Thoracic aorta (tissue), 2 donors: ENCODE measurements at regions not wholly inside any gene's neighbourhood (a gene's known extent, or its start where the extent isn't known, plus 50 kb on each side); places are given as distances from the start of the nearest gene placed in this dataset.

Source experiments
- ATAC-seq: fragments of 150-250 bp; one replicate; pipeline ENCODE4 v1.8.0; 2017; ENCODE audit warnings: low read depth; ENCODE audit not compliant: insufficient number of reproducible peaks, low FRiP score
- DNase-seq: peaks from one replicate; pipeline ENCODE4 v3.0.0-alpha.2; 2020; ENCODE audit warnings: low spot score
- H3K27ac ChIP-seq, 2 donors: fragments of 200-600 bp; sonication (generic); 1 replicate in 1 of 2; 2 replicates in 1 of 2; pipeline ENCODE4 v1.5.1; 2016; ENCODE audit warnings: mild to moderate bottlenecking in 2 of 2, moderate library complexity in 2 of 2
- H3K27me3 ChIP-seq: fragments of 200-600 bp; sonication (generic); replicated peaks from 2 replicates; pipeline ENCODE4 v1.6.0; 2016; ENCODE audit warnings: mild to moderate bottlenecking; ENCODE audit not compliant: insufficient read depth
- H3K36me3 ChIP-seq: fragments of 200-600 bp; sonication (generic); one replicate; pipeline ENCODE4 v1.5.1; 2016
- H3K4me1 ChIP-seq, 2 donors: fragments of 200-600 bp; sonication (generic); 1 replicate in 1 of 2; 2 replicates in 1 of 2; pipeline versions ENCODE4 v1.5.1 to v1.6.0; 2016; ENCODE audit warnings: low read depth in 2 of 2, mild to moderate bottlenecking in 1 of 2; ENCODE audit not compliant: control insufficient read depth in 1 of 2
- H3K4me3 ChIP-seq: fragments of 200-600 bp; sonication (generic); 2 replicates; pipeline ENCODE4 v1.5.1; 2016; ENCODE audit warnings: mild to moderate bottlenecking
- H3K9me3 ChIP-seq: fragments of 200-600 bp; sonication (generic); 2 replicates; pipeline ENCODE4 v1.5.1; 2016
- CTCF ChIP-seq: fragments of 200-600 bp; sonication (generic); IDR thresholded peaks from one replicate; pipeline ENCODE4 v1.5.1; 2019; ENCODE audit warnings: antibody characterized with exemption

DNA sequence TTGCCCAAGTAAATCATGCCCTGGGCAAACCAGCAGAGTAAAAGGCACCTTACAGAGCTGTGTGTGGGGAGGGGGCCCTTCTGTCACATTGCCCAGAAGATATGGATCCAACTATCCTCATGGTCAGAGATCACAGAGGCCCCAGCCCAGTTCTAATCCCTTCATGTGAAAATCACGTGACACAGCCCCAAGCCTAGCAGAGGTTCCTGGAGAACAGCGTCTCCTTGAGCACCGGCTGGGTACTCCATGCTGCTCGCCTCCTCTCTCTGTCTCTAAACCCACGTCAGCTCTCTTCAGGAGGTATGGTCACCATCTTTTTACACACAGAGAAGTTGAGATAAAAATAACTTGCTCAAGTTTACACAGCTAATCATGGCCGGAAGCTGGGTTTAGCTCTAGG is 230.2 kb downstream of the ANKRD60 start:
- no peak for TF ChIP-seq CTCF
- H3K36me3 ChIP-seq, result no peaks in the 10 kb centered on the region
- H3K4me1 ChIP-seq, result peaks cover 3 to 66% of the 10 kb centered on the region in 2 donors
- H3K27me3 ChIP-seq, result no peaks in the 10 kb centered on the region
- no peak overlapping the region for H3K4me3 ChIP-seq
- DNase-seq (no peak), ATAC-seq (no peak)
- H3K27ac ChIP-seq, result no peak overlapping the region
- H3K9me3 ChIP-seq, result no peaks in the 10 kb centered on the region

GRCh38 chr20:57996936-57997890 is 231.2 kb downstream of the ANKRD60 start:
- Histone ChIP-seq H3K4me1 (peaks cover 3 to 65% of the 10 kb centered on the region in 2 donors), H3K36me3 (no peaks in the 10 kb centered on the region), H3K27ac (no peak overlapping the region), H3K27me3 (no peaks in the 10 kb centered on the region), H3K4me3 (no peak overlapping the region), H3K9me3 (no peaks in the 10 kb centered on the region)
- no peak for TF ChIP-seq CTCF
- no peak for ATAC-seq
- no peak for DNase-seq

DNA sequence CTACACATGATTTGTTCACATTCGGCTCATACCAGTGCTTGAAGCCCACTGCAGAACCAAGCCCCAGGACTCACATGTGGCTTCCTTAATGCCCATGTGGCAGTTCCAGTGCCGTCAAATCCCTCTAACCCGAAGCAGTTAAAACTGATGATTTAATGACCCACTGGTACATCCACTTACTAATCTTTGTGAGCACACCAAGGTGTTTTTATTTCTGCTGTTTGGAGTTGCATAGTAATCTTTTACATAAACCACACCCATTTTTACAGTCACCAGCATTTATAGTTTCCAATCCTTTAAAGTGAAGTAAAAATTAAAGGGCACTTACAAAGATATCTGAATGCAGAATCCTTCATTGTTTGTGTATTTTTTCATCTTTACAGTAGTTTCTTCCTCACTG is 232.0 kb downstream of the ANKRD60 start:
- TF ChIP-seq CTCF, result no peak

DNA sequence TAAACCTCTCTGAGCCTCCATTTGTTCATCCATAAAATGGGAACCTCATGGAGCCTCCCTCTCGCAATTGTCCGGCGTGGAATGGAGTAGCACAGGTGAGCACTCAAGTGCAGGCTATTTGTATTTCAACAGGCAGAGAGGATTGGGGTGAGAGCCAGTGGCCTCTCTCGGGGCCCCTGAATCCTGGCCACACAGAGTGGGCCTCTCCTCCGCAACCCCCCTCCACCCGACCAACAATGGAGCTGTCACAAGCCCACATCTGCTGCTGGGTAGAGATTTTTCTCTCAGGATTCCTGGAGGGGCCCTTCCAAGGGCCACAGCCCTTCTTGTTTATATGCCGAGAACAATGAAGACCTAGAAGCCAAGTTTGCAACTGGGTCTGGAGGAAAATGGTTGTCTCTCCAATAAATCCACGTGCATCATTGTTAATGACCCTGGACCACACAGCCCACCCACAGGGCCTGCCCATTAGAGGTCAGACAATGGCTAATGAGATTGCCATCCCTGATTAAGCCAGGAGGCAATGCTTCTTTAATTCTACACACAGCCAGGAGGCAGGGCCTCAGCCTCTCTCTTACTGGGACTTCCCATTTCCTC is 233.0 kb downstream of the ANKRD60 start:
- no peaks in the 10 kb centered on the region for H3K27me3 ChIP-seq
- no peaks in the 10 kb centered on the region for H3K36me3 ChIP-seq
- no peak for TF ChIP-seq CTCF
- DNase-seq (no peak), ATAC-seq (no peak)
- H3K9me3 ChIP-seq, result no peaks in the 10 kb centered on the region
- H3K4me3 ChIP-seq, result no peak overlapping the region
- H3K27ac ChIP-seq, result no peak overlapping the region
- H3K4me1 ChIP-seq, result peaks cover 0 to 47% of the 10 kb centered on the region in 2 donors

More for the DNA sequence above, 232.0 kb downstream of the ANKRD60 start:
- ATAC-seq (no peak), DNase-seq (no peak)
- Histone ChIP-seq H3K4me1 (peaks cover 3 to 57% of the 10 kb centered on the region in 2 donors), H3K27ac (no peak overlapping the region), H3K36me3 (no peaks in the 10 kb centered on the region), H3K4me3 (no peak overlapping the region), H3K27me3 (no peaks in the 10 kb centered on the region), H3K9me3 (no peaks in the 10 kb centered on the region)

DNA sequence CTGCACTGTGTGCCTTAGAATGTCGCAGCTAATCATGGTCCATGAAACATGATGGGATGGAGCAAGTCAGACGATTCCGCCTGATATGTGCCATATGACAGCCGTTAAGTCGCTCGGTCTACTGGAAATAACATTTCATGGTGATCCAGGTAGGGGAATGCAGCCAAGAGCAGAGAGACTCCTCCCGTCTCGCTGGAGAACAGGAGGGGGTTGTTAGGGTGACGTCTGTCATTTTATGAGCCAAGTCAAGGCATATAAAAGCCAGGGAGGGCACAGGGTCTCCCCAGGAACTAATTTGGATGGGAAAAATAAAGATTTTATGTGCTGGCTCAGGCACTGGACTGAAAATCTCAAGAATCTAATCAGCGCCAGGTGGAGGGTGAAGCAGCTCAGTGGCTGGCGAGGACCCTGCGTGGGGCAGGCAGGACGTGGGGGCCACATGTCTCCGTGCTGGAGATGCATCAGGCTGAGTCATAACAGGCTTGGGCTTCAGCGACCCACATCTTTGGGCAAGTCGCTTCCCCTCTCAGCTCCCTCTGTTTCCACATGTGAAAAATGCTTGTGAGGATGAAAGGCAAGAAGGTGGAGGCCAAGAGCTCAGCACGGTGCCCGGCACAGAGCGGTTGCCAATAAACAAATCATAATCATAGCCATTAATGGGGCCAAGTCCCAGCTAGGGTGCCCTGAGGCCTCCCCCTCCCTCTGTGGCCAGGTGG is 234.6 kb downstream of the ANKRD60 start:
- no peak for DNase-seq
- no peak for TF ChIP-seq CTCF

More for the DNA sequence above, 234.6 kb downstream of the ANKRD60 start:
- H3K4me3 ChIP-seq, result no peak overlapping the region
- H3K9me3 ChIP-seq, result no peaks in the 10 kb centered on the region
- no peaks in the 10 kb centered on the region for H3K36me3 ChIP-seq
- no peak overlapping the region for H3K27ac ChIP-seq
- H3K27me3 ChIP-seq, result no peaks in the 10 kb centered on the region
- peaks cover 0 to 31% of the 10 kb centered on the region in 2 donors for H3K4me1 ChIP-seq
- ATAC-seq, result no peak
